ENCODE measurements at regions not wholly inside any gene's neighbourhood (a gene's known extent, or its start where the extent isn't known, plus 50 kb on each side); places are given as distances from the start of the nearest gene placed in this dataset.

- no peak for TF ChIP-seq CTCF (IDR thresholded peaks at IDR 0.05)
- H3K4me3 Mint-ChIP-seq, result no peak overlapping the region
- no peak overlapping the region for H3K27ac Mint-ChIP-seq
- peaks cover 5% of the 10 kb centered on the region for H3K27me3 Mint-ChIP-seq (ENCODE audit: low read depth, poor library complexity)
- H3K9me3 Mint-ChIP-seq, result no peaks in the 10 kb centered on the region
- H3K36me3 Mint-ChIP-seq (ENCODE audit: low read depth), result no peaks in the 10 kb centered on the region
- no peaks in the 10 kb centered on the region for H3K4me1 Mint-ChIP-seq
- DNase-seq, result no peak
Observed at GRCh38 chr15:47661661-47662180, 55.6 kb upstream of the SEMA6D start.

- no peak for TF ChIP-seq CTCF (IDR thresholded peaks at IDR 0.05)
- no peak overlapping the region for H3K4me3 Mint-ChIP-seq
- no peaks in the 10 kb centered on the region for H3K36me3 Mint-ChIP-seq (ENCODE audit: low read depth)
- H3K27ac Mint-ChIP-seq, result no peak overlapping the region
- DNase-seq, result no peak
- no peaks in the 10 kb centered on the region for H3K9me3 Mint-ChIP-seq
- peaks cover 7% of the 10 kb centered on the region for H3K27me3 Mint-ChIP-seq (ENCODE audit: low read depth, poor library complexity)
- H3K4me1 Mint-ChIP-seq, result no peaks in the 10 kb centered on the region
Observed at GRCh38 chr15:47663101-47663500, 54.2 kb upstream of the SEMA6D start.

All from nephron progenitor cell (in vitro differentiated cells).